Smooth muscle cell of the brain vasculature (primary cell): ENCODE measurements at regions not wholly inside any gene's neighbourhood (a gene's known extent, or its start where the extent isn't known, plus 50 kb on each side); places are given as distances from the start of the nearest gene placed in this dataset.

Experiments used
- DNase-seq: peaks from one replicate; pipeline ENCODE4 v3.0.0-alpha.2; 2012; ENCODE audit warnings: low read depth, low spot score

GRCh38 chr19:27758626-27759505, 1454.1 kb downstream of the UQCRFS1 start:
- no peak for DNase-seq

- DNase-seq: no peak
Observed at GRCh38 chr19:27754700-27755099, 1458.3 kb downstream of the UQCRFS1 start.

GRCh38 chr19:27753622-27754021, 1459.3 kb downstream of the UQCRFS1 start:
- DNase-seq: no peak

- DNase-seq: no peak
Observed at GRCh38 chr19:27752530-27753184, 1460.3 kb downstream of the UQCRFS1 start.

- no peak for DNase-seq
Observed at GRCh38 chr19:27751044-27751391, 1461.9 kb downstream of the UQCRFS1 start.

GRCh38 chr19:27750391-27751043, 1462.4 kb downstream of the UQCRFS1 start:
- no peak for DNase-seq

GRCh38 chr19:27748551-27749152, 1464.3 kb downstream of the UQCRFS1 start:
- DNase-seq: no peak

GRCh38 chr19:27746691-27747380, 1466.1 kb downstream of the UQCRFS1 start:
- DNase-seq: no peak

- no peak for DNase-seq
Observed at GRCh38 chr19:27745978-27746542, 1466.9 kb downstream of the UQCRFS1 start.

GRCh38 chr19:27744926-27745768, 1467.8 kb downstream of the UQCRFS1 start:
- no peak for DNase-seq

GRCh38 chr19:27742041-27742440, 1470.9 kb downstream of the UQCRFS1 start:
- no peak for DNase-seq

- DNase-seq: no peak
Observed at GRCh38 chr19:27741236-27741635, 1471.7 kb downstream of the UQCRFS1 start.

- no peak for DNase-seq
Observed at GRCh38 chr19:27740396-27740795, 1472.6 kb downstream of the UQCRFS1 start.

- no peak for DNase-seq
Observed at GRCh38 chr19:27738569-27739193, 1474.3 kb downstream of the UQCRFS1 start.

- no peak for DNase-seq
Observed at GRCh38 chr19:27736225-27736624, 1476.7 kb downstream of the UQCRFS1 start.

- DNase-seq: no peak
Observed at GRCh38 chr19:27735314-27735713, 1477.6 kb downstream of the UQCRFS1 start.

GRCh38 chr19:27734496-27735220, 1478.3 kb downstream of the UQCRFS1 start:
- DNase-seq: no peak

GRCh38 chr19:27733551-27734266, 1479.2 kb downstream of the UQCRFS1 start:
- no peak for DNase-seq
